HG03135 (cell line): ENCODE measurements at regions not wholly inside any gene's neighbourhood (a gene's known extent, or its start where the extent isn't known, plus 50 kb on each side); places are given as distances from the start of the nearest gene placed in this dataset.

Experiments used
- ATAC-seq: cut with Tn5 transposase; IDR thresholded peaks from one replicate; pipeline ENCODE4 v1.9.1; 2021; ENCODE audit warnings: mild to moderate bottlenecking, moderate library complexity; ENCODE audit not compliant: unreplicated experiment

DNA sequence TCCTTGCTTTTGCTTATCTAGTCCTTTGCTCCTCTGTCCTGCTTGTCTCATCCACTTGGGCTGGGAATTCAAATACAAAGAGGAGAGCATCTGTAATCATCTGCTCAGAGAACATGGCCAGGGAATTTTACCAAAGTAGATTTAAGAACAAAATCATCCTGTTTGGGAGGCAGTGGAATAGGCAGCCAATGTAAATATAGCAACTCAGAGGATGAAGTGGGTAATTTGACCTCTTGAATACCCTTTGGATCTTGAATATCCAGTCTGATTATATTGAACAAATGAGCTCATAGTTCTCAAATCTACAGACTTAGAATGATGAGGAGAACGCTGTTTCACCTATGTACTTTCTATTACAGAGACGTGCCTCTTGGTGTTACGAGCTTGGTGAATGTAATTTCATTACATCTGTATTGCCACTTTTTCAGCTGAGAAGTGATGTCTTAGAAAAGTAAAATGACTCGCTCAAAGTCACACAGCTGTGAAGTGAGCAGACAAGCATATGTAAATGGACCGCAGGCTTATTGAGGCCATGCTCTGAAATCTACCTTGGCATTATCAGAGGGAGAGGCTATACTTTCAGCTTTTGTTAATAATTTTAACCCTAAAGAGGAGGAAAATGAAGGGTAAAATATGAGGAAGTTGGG lies 266.3 kb downstream of the MTX2 start:
- no peak for ATAC-seq

DNA sequence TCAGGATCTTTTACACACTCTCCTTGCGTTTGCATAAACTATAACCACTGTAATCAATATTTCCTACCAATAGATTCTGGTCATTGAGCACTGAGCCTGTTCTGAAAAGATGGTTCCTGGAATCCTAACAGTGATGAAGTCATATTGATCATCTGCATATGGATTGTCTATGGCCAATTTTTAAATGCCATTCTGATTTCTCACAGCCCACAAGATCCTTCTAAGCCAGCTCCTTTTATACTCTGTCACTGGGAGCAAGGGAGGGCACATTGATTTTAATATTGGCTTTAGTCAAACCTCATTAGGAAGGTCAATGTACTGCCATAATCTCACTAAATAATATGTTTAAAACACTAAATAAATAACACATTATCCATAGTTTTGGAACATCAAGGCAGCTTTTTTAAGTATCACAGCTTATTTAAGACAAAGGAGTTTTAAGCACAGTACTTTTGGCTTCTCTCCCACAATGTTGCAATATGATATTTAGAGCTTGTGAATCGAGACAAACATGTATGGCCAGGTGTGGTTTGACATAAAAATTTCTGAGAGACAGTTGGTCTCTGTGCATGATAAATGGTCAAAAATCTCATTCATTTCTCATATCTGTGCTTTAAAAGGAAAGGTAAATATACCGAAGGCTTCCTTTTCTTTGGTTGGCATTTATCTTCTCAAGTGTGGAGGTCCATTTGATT lies 267.3 kb downstream of the MTX2 start:
- no peak for ATAC-seq

- ATAC-seq = no peak
Observed at GRCh38 chr2:176537932-176538331, 268.7 kb downstream of the MTX2 start.

DNA sequence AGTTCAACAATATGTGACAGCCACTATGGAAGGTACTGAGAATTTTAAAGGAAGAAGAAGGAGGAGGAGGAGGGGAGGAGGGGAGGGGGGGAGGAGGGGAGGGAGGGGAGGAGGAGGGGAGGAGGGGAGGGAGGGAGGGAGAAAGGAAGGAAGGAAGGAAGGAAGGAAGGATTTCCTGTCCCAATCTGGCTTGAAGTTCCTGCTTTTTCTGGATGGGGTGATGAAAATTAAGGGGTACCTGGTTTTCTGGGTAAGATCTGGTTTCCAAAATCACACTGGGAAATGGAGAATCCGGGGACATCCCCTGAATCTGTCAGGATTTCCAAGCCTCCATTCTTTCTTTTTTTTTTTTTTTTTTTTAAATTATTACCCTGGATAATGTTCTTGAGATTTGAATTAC lies 271.8 kb downstream of the MTX2 start:
- ATAC-seq = no peak

- no peak for ATAC-seq
Observed at GRCh38 chr2:176542476-176542875, 273.2 kb downstream of the MTX2 start.

DNA sequence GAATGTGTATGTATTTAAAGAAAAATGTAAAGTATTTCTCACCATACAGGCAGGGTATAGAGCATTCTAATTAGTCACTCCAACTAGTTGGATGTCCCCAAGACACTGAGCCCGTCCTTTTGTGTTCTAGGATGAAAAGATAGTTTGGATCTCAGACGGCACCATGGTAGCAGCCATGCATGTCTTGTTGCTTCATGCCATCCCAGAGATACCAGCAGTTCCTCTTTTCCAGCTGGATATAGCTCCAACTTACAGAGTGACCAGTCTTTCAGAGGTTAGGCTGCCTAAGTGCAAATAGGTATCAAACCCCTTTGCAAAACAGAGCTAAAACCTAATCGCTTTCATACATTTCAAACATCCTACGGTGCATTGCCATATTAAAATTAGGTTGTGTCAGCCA lies 275.3 kb downstream of the MTX2 start:
- ATAC-seq = no peak

GRCh38 chr2:176544991-176545956 lies 276.0 kb downstream of the MTX2 start:
- no peak for ATAC-seq

DNA sequence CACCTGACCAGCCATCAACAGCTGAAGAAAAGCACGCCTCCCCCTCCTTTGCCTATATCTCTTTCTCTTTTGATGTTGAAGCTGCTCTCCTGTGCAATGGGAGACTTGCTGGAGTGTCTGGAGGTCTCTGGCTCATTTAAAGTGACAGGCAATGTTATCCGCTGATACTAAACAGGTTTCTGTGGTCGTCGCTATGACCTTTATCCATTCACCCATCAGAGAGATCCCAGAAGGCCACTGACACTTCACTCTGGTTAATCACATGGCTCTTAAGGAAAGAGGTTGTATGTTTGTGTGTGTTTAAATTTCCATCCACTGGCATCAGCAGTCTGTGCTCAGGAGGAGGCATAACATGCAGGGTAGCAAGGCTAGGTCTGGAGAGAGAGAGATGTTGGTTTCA lies 277.3 kb downstream of the MTX2 start:
- no peak for ATAC-seq

- no peak for ATAC-seq
Observed at GRCh38 chr2:176552501-176553135, 283.4 kb downstream of the MTX2 start.

- no peak for ATAC-seq
Observed at GRCh38 chr2:176553685-176554100, 284.5 kb downstream of the MTX2 start.

DNA sequence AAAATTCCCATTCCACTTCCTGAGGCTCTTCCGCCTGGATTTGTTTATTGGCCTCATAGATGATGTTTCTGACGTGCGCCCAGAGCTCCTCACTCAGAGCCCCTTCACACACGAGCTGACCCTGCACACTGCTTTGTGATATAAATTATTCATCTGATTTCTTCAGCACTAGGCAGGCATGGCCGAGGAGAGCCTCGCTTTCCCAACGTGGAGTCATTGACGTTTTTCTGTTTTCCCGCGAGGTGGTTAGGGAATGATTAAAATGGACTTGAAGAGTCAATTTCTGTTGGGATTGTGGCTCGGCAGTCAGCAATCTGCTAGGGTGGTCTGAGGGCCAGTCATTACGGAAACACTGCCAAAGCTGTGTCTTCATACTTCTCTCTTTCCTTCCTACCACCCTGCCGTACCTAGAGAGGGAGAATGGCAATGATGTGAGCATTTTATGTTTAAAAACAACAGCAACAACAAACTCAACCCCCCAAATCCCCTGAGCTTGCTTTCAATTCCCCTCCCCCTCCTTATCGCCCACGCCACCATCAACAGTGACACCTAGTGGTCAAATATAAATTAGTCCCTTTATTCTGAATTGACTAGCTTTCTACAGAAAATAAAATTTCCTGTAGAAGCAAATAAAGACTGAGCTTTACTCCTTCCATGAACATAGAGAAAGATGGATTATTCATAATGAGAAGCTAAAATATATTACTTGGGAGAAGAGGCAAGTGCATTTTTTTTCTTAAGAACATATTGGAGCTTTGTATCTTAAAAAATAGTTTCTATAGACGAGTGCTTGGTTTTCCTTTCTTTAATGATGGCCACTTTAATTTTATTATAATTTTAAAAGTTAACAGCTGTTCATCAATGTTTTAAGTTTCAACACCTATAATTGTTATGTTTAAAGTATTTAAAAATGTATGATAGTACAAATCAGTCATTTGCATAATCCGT lies 285.1 kb downstream of the MTX2 start:
- ATAC-seq = no peak

DNA sequence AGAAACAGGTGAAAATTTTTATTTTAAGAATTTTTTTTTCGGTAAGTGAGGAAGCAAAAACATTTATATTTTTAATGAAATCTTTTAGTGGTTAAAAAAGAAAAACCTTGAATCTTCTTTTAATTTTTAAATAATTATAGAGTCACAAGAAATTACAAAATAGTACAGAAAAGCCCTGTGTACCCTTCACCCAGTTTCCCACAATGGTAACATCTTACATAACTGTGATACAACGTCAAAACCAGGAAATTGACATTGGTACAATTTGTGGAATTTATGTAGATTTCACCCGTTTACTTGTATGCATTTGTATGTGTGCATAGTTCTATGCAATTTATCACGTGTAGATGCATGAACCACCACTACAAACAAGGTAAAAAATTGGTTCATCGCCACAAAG lies 285.9 kb downstream of the MTX2 start:
- ATAC-seq = no peak

- no peak for ATAC-seq
Observed at GRCh38 chr2:176555781-176556180, 286.5 kb downstream of the MTX2 start.

GRCh38 chr2:176556373-176556772 lies 287.1 kb downstream of the MTX2 start:
- ATAC-seq = no peak

- ATAC-seq = no peak
Observed at GRCh38 chr2:176557821-176558220, 288.6 kb downstream of the MTX2 start.

- ATAC-seq = no peak
Observed at GRCh38 chr2:176558574-176559140, 289.4 kb downstream of the MTX2 start.

GRCh38 chr2:176560296-176560695 lies 291.1 kb downstream of the MTX2 start:
- no peak for ATAC-seq

GRCh38 chr2:176561706-176562105 lies 292.5 kb downstream of the MTX2 start:
- ATAC-seq = no peak

GRCh38 chr2:176562359-176563078 lies 293.3 kb downstream of the MTX2 start:
- no peak for ATAC-seq
